KOPT-K1 (cell line): ENCODE measurements at regions not wholly inside any gene's neighbourhood (a gene's known extent, or its start where the extent isn't known, plus 50 kb on each side); places are given as distances from the start of the nearest gene placed in this dataset.
"Not testable (repeated sequence)": the region's sequence is repeated elsewhere in the genome, so short reads cannot be mapped to it uniquely, and the experiment has no call there.

ENCODE experiments used
- H3K27ac ChIP-seq: fragments of 200-600 bp; sonication (generic); 2 replicates; pipeline ENCODE4 v1.5.1; 2016; ENCODE audit warnings: antibody characterized with exemption, mild to moderate bottlenecking, low read depth, low read length; ENCODE audit not compliant: poor library complexity, severe bottlenecking
- H3K36me3 ChIP-seq: fragments of 200-600 bp; sonication (generic); 2 replicates; pipeline ENCODE4 v1.5.1; 2017; ENCODE audit warnings: antibody characterized with exemption, mild to moderate bottlenecking, low read length, moderate library complexity; ENCODE audit not compliant: insufficient read depth
- H3K9me3 ChIP-seq: fragments of 200-600 bp; sonication (generic); 2 replicates; pipeline ENCODE4 v1.5.1; 2017; ENCODE audit warnings: antibody characterized with exemption, low read length, mild to moderate bottlenecking; ENCODE audit not compliant: insufficient read depth, poor library complexity, severe bottlenecking

DNA sequence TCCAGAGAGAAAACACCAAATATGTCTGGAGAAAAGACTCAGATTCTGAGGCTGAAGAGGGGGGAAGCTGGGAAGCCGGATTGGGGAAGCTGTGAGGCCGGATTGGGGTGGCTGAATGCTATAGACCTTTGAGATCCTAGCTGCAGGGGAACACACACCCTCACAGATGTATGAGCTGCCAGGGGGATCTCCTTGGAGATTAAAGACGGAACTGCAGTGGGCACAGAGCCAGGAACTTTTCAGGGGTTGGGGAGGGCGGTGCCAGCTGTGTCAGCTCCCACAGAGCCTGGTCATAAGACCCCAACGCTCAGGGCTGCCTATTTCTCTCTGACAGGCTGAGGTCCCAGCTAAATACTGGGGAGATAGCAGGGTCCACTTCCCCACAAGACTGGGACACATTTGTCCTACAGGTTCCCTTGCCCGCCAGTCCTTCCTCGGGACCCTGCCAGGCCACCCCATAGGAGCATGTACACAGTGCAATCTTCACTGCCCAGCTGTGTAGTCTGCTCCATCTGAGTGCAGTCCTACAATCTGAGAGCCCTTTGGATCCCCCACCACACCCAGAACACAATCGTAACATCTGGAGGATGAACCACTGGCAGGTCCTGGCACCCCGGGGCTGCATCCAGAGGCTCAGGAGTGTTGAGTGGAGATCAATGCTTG, 1893.9 kb downstream of the PCDH9 start:
- Histone ChIP-seq H3K36me3 (no peaks in the 10 kb centered on the region), H3K27ac (no peak overlapping the region), H3K9me3 (no peaks in the 10 kb centered on the region)

- no peak overlapping the region for H3K27ac ChIP-seq
- H3K9me3 ChIP-seq: no peaks in the 10 kb centered on the region
- no peaks in the 10 kb centered on the region for H3K36me3 ChIP-seq
Measured at GRCh38 chr13:65330691-65331090, 1899.4 kb downstream of the PCDH9 start.

- Histone ChIP-seq H3K9me3 (no peaks in the 10 kb centered on the region), H3K36me3 (no peaks in the 10 kb centered on the region), H3K27ac (no peak overlapping the region)
Measured at GRCh38 chr13:65330287-65330686, 1899.8 kb downstream of the PCDH9 start.

- not testable (repeated sequence) for H3K36me3 ChIP-seq, H3K27ac ChIP-seq, H3K9me3 ChIP-seq
Measured at GRCh38 chr13:65323192-65323591, 1906.9 kb downstream of the PCDH9 start.

- H3K27ac ChIP-seq, H3K36me3 ChIP-seq, H3K9me3 ChIP-seq: not testable (repeated sequence)
Measured at GRCh38 chr13:65321423-65321822, 1908.7 kb downstream of the PCDH9 start.

- Histone ChIP-seq H3K27ac (no peak overlapping the region), H3K36me3 (no peaks in the 10 kb centered on the region), H3K9me3 (no peaks in the 10 kb centered on the region)
Measured at GRCh38 chr13:65314008-65314407, 1916.1 kb downstream of the PCDH9 start.

- no peaks in the 10 kb centered on the region for H3K36me3 ChIP-seq
- H3K9me3 ChIP-seq: no peaks in the 10 kb centered on the region
- no peak overlapping the region for H3K27ac ChIP-seq
Measured at GRCh38 chr13:65310663-65311328, 1919.3 kb downstream of the PCDH9 start.

- Histone ChIP-seq H3K36me3 (no peaks in the 10 kb centered on the region), H3K9me3 (no peaks in the 10 kb centered on the region), H3K27ac (no peak overlapping the region)
Measured at GRCh38 chr13:65309906-65310305, 1920.2 kb downstream of the PCDH9 start.

DNA sequence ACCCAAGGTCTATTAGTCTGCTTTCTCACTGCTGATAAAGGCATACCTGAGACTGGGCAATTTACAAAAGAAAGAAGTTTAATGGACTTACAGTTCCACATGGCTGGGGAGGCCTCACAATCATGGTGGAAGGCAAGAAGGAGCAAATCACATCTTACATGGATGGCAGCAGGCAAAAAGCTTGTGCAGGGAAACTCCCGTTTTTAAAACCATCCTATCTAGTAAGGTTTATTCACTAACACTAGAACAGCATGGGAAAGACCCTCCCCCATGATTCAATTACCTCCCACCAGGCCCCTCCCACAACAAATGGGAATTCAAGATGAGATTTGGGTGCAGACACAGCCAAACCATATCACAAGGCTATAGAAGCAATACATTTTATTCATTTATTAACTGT, 1921.4 kb downstream of the PCDH9 start:
- not testable (repeated sequence) for H3K9me3 ChIP-seq, H3K36me3 ChIP-seq

GRCh38 chr13:65307056-65307455, 1923.1 kb downstream of the PCDH9 start:
- Histone ChIP-seq H3K27ac (no peak overlapping the region), H3K9me3 (no peaks in the 10 kb centered on the region), H3K36me3 (no peaks in the 10 kb centered on the region)

More for the DNA sequence above, 1921.4 kb downstream of the PCDH9 start:
- not testable (repeated sequence) for H3K27ac ChIP-seq

- Histone ChIP-seq H3K27ac (no peak overlapping the region), H3K36me3 (no peaks in the 10 kb centered on the region), H3K9me3 (no peaks in the 10 kb centered on the region)
Measured at GRCh38 chr13:65302691-65303090, 1927.4 kb downstream of the PCDH9 start.

DNA sequence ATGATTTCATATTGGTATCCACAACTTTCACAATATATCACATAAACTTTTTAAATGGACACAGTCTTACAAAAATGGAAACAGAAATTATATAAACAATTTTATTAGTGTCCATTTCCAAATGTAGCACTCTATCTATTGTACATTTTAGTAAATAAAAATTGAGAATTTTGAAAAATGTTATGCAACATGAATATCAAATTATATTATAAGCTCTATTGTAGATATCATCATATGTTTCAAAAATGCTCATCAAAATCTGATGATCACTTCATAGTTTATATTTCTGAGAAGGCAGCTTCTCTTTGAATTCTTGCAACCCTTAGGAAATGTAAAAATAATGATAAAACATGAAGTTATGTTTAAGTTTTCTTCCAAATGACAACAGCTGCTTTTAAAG, 1928.6 kb downstream of the PCDH9 start:
- no peaks in the 10 kb centered on the region for H3K36me3 ChIP-seq

DNA sequence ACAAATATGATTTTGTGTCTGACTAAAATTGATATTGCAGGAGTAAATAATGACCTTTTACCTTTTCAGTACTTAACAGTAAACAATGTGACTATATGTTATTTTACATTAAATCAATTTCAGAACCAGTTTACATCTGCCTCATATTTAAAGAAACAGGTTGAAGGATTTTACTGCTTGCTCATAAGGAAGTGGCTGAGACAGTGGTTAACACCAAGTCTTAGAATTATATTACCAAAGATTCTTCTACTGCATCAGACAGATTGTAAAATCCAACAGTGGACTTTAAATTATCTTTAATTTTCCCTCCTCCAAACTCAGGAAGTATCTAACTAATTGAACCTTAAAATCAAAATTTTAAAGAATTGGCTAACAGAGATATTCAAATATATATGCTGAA, 1929.9 kb downstream of the PCDH9 start:
- no peaks in the 10 kb centered on the region for H3K9me3 ChIP-seq
- H3K36me3 ChIP-seq: no peaks in the 10 kb centered on the region
- H3K27ac ChIP-seq: no peak overlapping the region

More for the DNA sequence above, 1928.6 kb downstream of the PCDH9 start:
- no peaks in the 10 kb centered on the region for H3K9me3 ChIP-seq
- H3K27ac ChIP-seq: no peak overlapping the region

GRCh38 chr13:65293530-65294198, 1936.5 kb downstream of the PCDH9 start:
- Histone ChIP-seq H3K27ac (no peak overlapping the region), H3K36me3 (no peaks in the 10 kb centered on the region), H3K9me3 (no peaks in the 10 kb centered on the region)

DNA sequence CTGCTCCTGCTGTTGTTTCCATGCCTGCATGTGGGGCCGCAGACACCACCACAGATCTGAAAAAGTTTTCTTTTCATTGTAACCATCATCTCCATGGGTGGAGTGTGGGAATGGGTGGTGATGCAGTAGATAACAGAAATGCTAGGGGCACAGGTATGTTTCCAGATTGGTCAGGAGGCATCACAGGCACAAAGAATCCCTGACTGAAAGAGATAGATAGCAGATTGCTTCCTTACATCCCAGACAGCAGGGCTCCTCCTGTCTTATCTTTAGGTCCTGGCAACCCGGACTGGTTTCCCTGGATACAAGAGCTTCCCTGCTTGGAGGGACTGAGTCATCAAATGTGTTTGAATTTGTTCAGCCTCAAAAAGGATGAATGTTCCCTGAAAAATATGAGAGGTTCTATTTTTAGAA, 1937.6 kb downstream of the PCDH9 start:
- no peaks in the 10 kb centered on the region for H3K36me3 ChIP-seq
- no peak overlapping the region for H3K27ac ChIP-seq
- no peaks in the 10 kb centered on the region for H3K9me3 ChIP-seq

DNA sequence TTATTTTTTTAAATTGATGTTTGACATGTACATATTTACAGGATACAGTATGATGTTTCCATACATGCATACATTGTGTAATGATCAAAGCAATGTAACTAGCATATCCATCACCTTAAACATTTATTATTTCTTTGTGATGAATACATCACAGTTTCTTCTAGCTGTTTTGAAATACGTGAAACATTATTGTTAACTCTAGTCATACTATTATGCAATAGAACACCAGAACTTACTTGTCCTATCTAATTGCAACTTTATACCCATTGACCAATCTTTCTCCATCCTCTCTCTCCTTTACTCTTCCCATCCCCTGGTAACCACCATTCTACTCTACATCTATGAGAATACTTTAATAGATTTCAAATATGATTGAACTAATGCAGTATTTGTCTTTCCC, 1942.7 kb downstream of the PCDH9 start:
- no peaks in the 10 kb centered on the region for H3K36me3 ChIP-seq
- H3K9me3 ChIP-seq: no peaks in the 10 kb centered on the region
- no peak overlapping the region for H3K27ac ChIP-seq
